GM23248 (cell line): ENCODE measurements at regions not wholly inside any gene's neighbourhood (a gene's known extent, or its start where the extent isn't known, plus 50 kb on each side); places are given as distances from the start of the nearest gene placed in this dataset.

Experiments
- EZH2 ChIP-seq: fragments of 200-600 bp; sonication (generic); IDR thresholded peaks from 2 replicates; pipeline ENCODE4 v1.6.1; 2018; ENCODE audit warnings: antibody characterized with exemption, mild to moderate bottlenecking; ENCODE audit not compliant: insufficient read depth, poor library complexity, severe bottlenecking
- EZH2phosphoT487 ChIP-seq: fragments of 200-600 bp; sonication (generic); IDR thresholded peaks from 2 replicates; pipeline ENCODE4 v1.6.1; 2018; ENCODE audit warnings: antibody characterized with exemption, moderate library complexity, mild to moderate bottlenecking, low read depth; ENCODE audit not compliant: insufficient read depth

DNA sequence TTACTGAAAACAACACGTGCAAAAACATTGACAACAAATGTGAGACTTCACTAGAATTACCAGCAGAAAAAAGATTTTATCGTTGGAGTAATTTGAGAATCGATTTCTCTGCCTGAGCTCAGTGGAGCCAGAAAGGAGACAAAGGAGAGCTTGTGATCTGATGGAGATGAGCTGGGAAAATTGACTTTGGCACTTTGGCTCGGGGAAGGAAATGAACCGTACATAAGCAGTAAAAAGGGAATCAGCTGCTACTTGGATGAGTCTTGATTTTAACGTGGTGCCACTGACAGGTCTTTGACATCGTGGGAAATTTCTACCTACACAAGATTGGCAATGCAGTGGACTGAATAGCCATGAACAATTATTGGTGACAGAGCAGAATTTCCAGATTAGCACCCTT, 244.7 kb upstream of the RPS23 start:
- TF ChIP-seq EZH2phosphoT487: no peak
- no peak for TF ChIP-seq EZH2
